T-cell (primary cell): ENCODE measurements at regions not wholly inside any gene's neighbourhood (a gene's known extent, or its start where the extent isn't known, plus 50 kb on each side); places are given as distances from the start of the nearest gene placed in this dataset.

Experiments used
- ATAC-seq, 4 experiments: fragments of 200-7000 bp in 3 of 4; fragments of 150-1000 bp in 1 of 4; cut with Tn5 transposase; replicated peaks in 1 of 4; 1 replicate in 3 of 4; 2 replicates in 1 of 4; pipeline ENCODE4 v1.10.0; 2021; ENCODE audit warnings: moderate library complexity in 3 of 4, mild to moderate bottlenecking in 2 of 4, moderate number of reproducible peaks in 1 of 4
- CTCF ChIA-PET, 2 donors: fragments of 300-600 bp; sonication (Branson Sonifier 250); formaldehyde crosslinking; loops; one replicate each; lab custom pipeline; 2022; ENCODE audit warnings: antibody characterized with exemption in 2 of 2; lab: Charles Lee
- POLR2A ChIA-PET, 2 donors: fragments of 300-600 bp; sonication (Branson Sonifier 250); formaldehyde crosslinking; loops; one replicate each; lab custom pipeline; 2022; ENCODE audit warnings: antibody characterized with exemption in 2 of 2; lab: Charles Lee
- DNase-seq, 35 experiments: peaks; one replicate each; pipeline versions ENCODE4 v3.0.0 to v3.0.0-alpha.2; 2013 to 2023
- H3K27ac ChIP-seq: one replicate; pipeline ENCODE4 v1.5.1; 2013; ENCODE audit warnings: low read length
- H3K27me3 ChIP-seq, 2 experiments: replicated peaks in 1 of 2; 1 replicate in 1 of 2; 2 replicates in 1 of 2; pipeline versions ENCODE4 v1.6.1 to v1.7.0; 2013; ENCODE audit warnings: low read length in 1 of 2, mixed read lengths in 1 of 2; ENCODE audit not compliant: control insufficient read depth in 2 of 2, insufficient read depth in 2 of 2; ENCODE audit errors: extremely low read depth in 1 of 2
- H3K36me3 ChIP-seq, 2 donors: 1 replicate in 1 of 2; 2 replicates in 1 of 2; pipeline versions ENCODE4 v1.6.1 to v1.7.0; 2013; ENCODE audit warnings: low read length in 1 of 2; ENCODE audit not compliant: control insufficient read depth in 2 of 2, insufficient read depth in 1 of 2; ENCODE audit errors: extremely low read depth in 1 of 2
- H3K4me1 ChIP-seq, 2 experiments: 1 replicate in 1 of 2; 2 replicates in 1 of 2; pipeline versions ENCODE4 v1.6.1 to v1.7.0; 2013; ENCODE audit warnings: low read length in 2 of 2, mixed read lengths in 1 of 2; ENCODE audit not compliant: insufficient read depth in 2 of 2, control insufficient read depth in 1 of 2; ENCODE audit errors: extremely low read depth in 1 of 2
- H3K4me3 ChIP-seq, 2 donors: 1 replicate in 1 of 2; 2 replicates in 1 of 2; pipeline versions ENCODE4 v1.5.1 to v1.7.0; 2013; ENCODE audit warnings: mild to moderate bottlenecking in 2 of 2, low read length in 1 of 2, moderate library complexity in 1 of 2; ENCODE audit not compliant: control insufficient read depth in 1 of 2; ENCODE audit errors: extremely low read depth in 1 of 2
- H3K9me3 ChIP-seq: 2 replicates; pipeline ENCODE4 v1.7.0; 2013
- H3K27ac Mint-ChIP-seq, 2 donors: one replicate each; pipeline ENCODE4 v1.8.0; 2020 to 2021; ENCODE audit warnings: mild to moderate bottlenecking in 2 of 2, mixed read lengths in 2 of 2
- H3K27me3 Mint-ChIP-seq, 2 donors: one replicate each; pipeline ENCODE4 v1.8.0; 2021 to 2022; ENCODE audit warnings: mixed read lengths in 2 of 2
- H3K36me3 Mint-ChIP-seq: one replicate; pipeline ENCODE4 v1.8.0; 2021; ENCODE audit warnings: mixed read lengths
- H3K4me1 Mint-ChIP-seq, 3 donors: one replicate each; pipeline ENCODE4 v1.8.0; 2020 to 2022; ENCODE audit warnings: mixed read lengths in 3 of 3, mild to moderate bottlenecking in 1 of 3
- H3K4me3 Mint-ChIP-seq, 3 donors: one replicate each; pipeline ENCODE4 v1.8.0; 2020 to 2022; ENCODE audit warnings: mild to moderate bottlenecking in 3 of 3, mixed read lengths in 3 of 3, moderate library complexity in 3 of 3
- H3K9me3 Mint-ChIP-seq, 3 donors: one replicate each; pipeline ENCODE4 v1.8.0; 2020 to 2022; ENCODE audit warnings: mixed read lengths in 3 of 3
- WGBS: methylation state at CpG from one replicate; pipeline ENCODE4 v1.1.5; 2013; ENCODE audit warnings: missing lambda C conversion rate; ENCODE audit not compliant: insufficient coverage; 5-methylcytosine and 5-hydroxymethylcytosine counted together

DNA sequence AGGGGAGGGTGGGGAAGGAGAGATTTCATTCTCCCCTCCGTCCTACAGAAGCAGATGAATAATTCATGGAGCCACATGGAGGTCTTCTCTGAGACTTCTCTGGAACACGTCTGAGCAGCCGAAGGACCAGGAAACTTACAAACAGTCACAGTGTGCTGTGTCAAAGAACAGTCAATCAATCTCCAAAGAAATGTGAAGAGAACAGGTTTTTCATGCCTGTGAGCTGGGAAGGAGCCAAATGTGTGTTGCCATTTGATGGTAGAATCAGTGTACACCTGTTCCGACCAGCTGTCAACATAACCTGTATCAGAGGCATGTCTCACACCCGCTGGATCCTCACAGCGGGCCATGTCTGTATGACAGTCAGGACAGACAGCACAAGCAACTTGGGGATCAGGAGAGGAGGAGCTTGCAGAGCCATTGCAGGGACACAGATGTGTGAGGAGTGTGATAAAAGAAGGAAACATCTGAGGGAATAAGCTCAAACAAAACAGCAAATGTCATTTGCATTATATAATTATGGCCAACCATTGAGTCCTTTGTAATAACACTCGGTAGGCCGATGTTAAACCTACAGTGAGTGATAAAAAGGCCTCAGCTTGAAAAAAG is 298.5 kb downstream of the EN1 start:
- Mint-ChIP-seq H3K4me1 (no peaks in the 10 kb centered on the region), H3K9me3 (peaks cover 0 to 3% (median 0%) of the 10 kb centered on the region in 3 donors), H3K27ac (no peak overlapping the region), H3K27me3 (peaks cover 4 to 9% of the 10 kb centered on the region in 2 donors), H3K36me3 (no peaks in the 10 kb centered on the region), H3K4me3 (no peak overlapping the region)
- 77% methylated on average over 4 of the region's 8 CpGs for WGBS
- POLR2A ChIA-PET = no interaction called here
- ATAC-seq = no peak
- Histone ChIP-seq H3K27ac (no peak overlapping the region), H3K27me3 (peaks cover 0 to 3% of the 10 kb centered on the region in 2 experiments), H3K36me3 (no peaks in the 10 kb centered on the region), H3K9me3 (no peaks in the 10 kb centered on the region), H3K4me1 (no peaks in the 10 kb centered on the region), H3K4me3 (no peak overlapping the region)
- CTCF ChIA-PET = no interaction called here
- DNase-seq = no peak

- Histone ChIP-seq H3K4me3 (no peak overlapping the region), H3K9me3 (no peaks in the 10 kb centered on the region), H3K27me3 (peaks cover 0 to 8% of the 10 kb centered on the region in 2 experiments), H3K36me3 (no peaks in the 10 kb centered on the region), H3K27ac (no peak overlapping the region), H3K4me1 (no peaks in the 10 kb centered on the region)
- 84% methylated on average over 4 of the region's 7 CpGs for WGBS
- Mint-ChIP-seq H3K4me1 (no peaks in the 10 kb centered on the region), H3K4me3 (no peak overlapping the region), H3K36me3 (no peaks in the 10 kb centered on the region), H3K9me3 (peaks cover 0 to 3% (median 0%) of the 10 kb centered on the region in 3 donors), H3K27ac (no peak overlapping the region), H3K27me3 (peaks cover 6 to 9% of the 10 kb centered on the region in 2 donors)
- ChIA-PET POLR2A (no interaction called here), CTCF (interaction anchor here in 1 of 2 donors (0.6 kb wide), 1 partner anchor 1690 kb away, joined by 3 read pairs; no protein-coding TSS in a partner anchor)
- ATAC-seq (no peak), DNase-seq (no peak)
Observed at GRCh38 chr2:118539290-118539689, 308.2 kb downstream of the EN1 start.

DNA sequence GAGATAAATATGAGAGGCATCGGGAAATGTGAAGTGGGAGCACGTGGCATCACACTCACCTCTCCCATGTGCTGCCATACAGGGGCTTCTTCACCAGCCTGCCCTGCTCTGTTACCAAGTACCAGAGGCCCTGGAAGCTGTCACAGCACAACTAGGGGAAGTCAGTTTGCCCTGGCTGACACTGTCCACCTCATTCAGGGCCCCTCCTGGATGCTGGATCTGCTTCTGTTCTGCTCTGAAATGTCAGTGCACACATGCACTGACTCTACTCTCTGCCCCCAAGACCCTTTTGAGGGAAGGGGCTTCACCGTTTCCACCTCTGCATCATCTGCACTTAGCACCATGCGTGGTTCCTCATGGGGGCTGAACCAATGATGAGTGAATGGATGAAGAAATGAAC is 311.1 kb downstream of the EN1 start:
- ChIA-PET CTCF (no interaction called here), POLR2A (no interaction called here)
- Histone ChIP-seq H3K27me3 (peaks cover 0 to 10% of the 10 kb centered on the region in 2 experiments), H3K4me1 (no peaks in the 10 kb centered on the region), H3K4me3 (no peak overlapping the region), H3K9me3 (no peaks in the 10 kb centered on the region), H3K27ac (no peak overlapping the region), H3K36me3 (no peaks in the 10 kb centered on the region)
- Mint-ChIP-seq H3K36me3 (no peaks in the 10 kb centered on the region), H3K4me1 (no peaks in the 10 kb centered on the region), H3K27me3 (peaks cover 4 to 11% of the 10 kb centered on the region in 2 donors), H3K27ac (no peak overlapping the region), H3K9me3 (no peaks in the 10 kb centered on the region), H3K4me3 (no peak overlapping the region)
- no peak for DNase-seq
- 89% methylated on average over 2 of the region's 4 CpGs for WGBS
- no peak for ATAC-seq

GRCh38 chr2:118535818-118536212 is 311.6 kb downstream of the EN1 start:
- H3K36me3 ChIP-seq = no peaks in the 10 kb centered on the region
- no peaks in the 10 kb centered on the region for H3K9me3 Mint-ChIP-seq
- CTCF ChIA-PET = no interaction called here
- POLR2A ChIA-PET = no interaction called here
- no peaks in the 10 kb centered on the region for H3K4me1 ChIP-seq
- peaks cover 4 to 11% of the 10 kb centered on the region in 2 donors for H3K27me3 Mint-ChIP-seq
- no peak overlapping the region for H3K27ac ChIP-seq
- no peaks in the 10 kb centered on the region for H3K36me3 Mint-ChIP-seq
- no peak for ATAC-seq
- no peaks in the 10 kb centered on the region for H3K9me3 ChIP-seq
- no peaks in the 10 kb centered on the region for H3K4me1 Mint-ChIP-seq
- H3K4me3 Mint-ChIP-seq = no peak overlapping the region
- 54% methylated on average over 2 of the region's 3 CpGs for WGBS
- no peak overlapping the region for H3K27ac Mint-ChIP-seq
- H3K4me3 ChIP-seq = no peak overlapping the region
- H3K27me3 ChIP-seq = peaks cover 0 to 12% of the 10 kb centered on the region in 2 experiments
- no peak for DNase-seq

DNA sequence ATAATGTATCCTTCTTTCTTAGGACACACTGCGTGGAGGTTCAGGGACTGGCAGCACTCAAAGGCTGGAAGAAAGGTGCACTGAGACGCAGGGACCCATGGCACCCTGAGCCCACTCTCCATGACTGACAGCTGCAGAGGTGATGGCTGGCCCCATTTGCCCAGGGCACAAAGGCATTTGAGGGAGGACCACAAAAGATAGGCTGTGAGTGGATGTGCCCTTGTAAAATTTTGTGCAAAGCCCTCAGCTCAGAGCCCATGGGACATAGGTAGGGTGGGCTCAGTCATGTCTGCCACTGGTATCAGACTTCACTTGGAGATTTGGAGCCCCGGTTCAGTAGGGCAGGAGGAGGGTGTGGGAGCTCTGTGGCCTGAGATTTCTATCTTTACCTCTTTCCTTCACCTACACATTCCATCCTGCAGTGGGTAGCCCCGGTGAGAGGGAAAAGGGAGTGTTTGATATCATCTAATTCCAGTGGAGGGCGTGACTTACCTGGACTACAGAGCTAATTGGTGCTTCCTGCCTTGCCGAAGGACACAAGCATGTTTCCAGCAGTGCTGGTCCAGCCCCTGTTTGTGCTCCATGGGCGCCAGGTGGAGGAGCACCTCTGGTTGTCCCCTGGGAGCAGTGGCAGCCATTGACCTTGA is 312.2 kb downstream of the EN1 start:
- Mint-ChIP-seq H3K9me3 (no peaks in the 10 kb centered on the region), H3K4me3 (no peak overlapping the region), H3K27ac (no peak overlapping the region), H3K36me3 (no peaks in the 10 kb centered on the region), H3K4me1 (no peaks in the 10 kb centered on the region), H3K27me3 (peaks cover 3 to 10% of the 10 kb centered on the region in 2 donors)
- DNase-seq = no peak
- ATAC-seq = no peak
- Histone ChIP-seq H3K27ac (no peak overlapping the region), H3K9me3 (no peaks in the 10 kb centered on the region), H3K4me1 (no peaks in the 10 kb centered on the region), H3K4me3 (no peak overlapping the region), H3K27me3 (peaks cover 0 to 12% of the 10 kb centered on the region in 2 experiments), H3K36me3 (no peaks in the 10 kb centered on the region)
- 75% methylated on average over 5 of the region's 7 CpGs for WGBS
- ChIA-PET POLR2A (no interaction called here), CTCF (no interaction called here)

GRCh38 chr2:118530976-118531375 is 316.5 kb downstream of the EN1 start:
- no peaks in the 10 kb centered on the region for H3K36me3 ChIP-seq
- no peaks in the 10 kb centered on the region for H3K4me1 Mint-ChIP-seq
- no peaks in the 10 kb centered on the region for H3K36me3 Mint-ChIP-seq
- WGBS = 80% methylated on average over 6 of the region's 6 CpGs
- no peak for DNase-seq
- ChIA-PET CTCF (no interaction called here), POLR2A (no interaction called here)
- no peaks in the 10 kb centered on the region for H3K9me3 Mint-ChIP-seq
- H3K4me3 Mint-ChIP-seq = no peak overlapping the region
- no peaks in the 10 kb centered on the region for H3K9me3 ChIP-seq
- peaks cover 2 to 15% of the 10 kb centered on the region in 2 donors for H3K27me3 Mint-ChIP-seq
- H3K27me3 ChIP-seq = peaks cover 0 to 9% of the 10 kb centered on the region in 2 experiments
- no peak overlapping the region for H3K27ac ChIP-seq
- ATAC-seq = no peak
- H3K27ac Mint-ChIP-seq = no peak overlapping the region
- no peaks in the 10 kb centered on the region for H3K4me1 ChIP-seq
- H3K4me3 ChIP-seq = no peak overlapping the region
